HG03460 (cell line): ENCODE measurements at regions not wholly inside any gene's neighbourhood (a gene's known extent, or its start where the extent isn't known, plus 50 kb on each side); places are given as distances from the start of the nearest gene placed in this dataset.
"Not testable (repeated sequence)": the region's sequence is repeated elsewhere in the genome, so short reads cannot be mapped to it uniquely, and the experiment has no call there.

Experiments
- ATAC-seq: cut with Tn5 transposase; IDR thresholded peaks from one replicate; pipeline ENCODE4 v1.9.1; 2021; ENCODE audit not compliant: unreplicated experiment

DNA sequence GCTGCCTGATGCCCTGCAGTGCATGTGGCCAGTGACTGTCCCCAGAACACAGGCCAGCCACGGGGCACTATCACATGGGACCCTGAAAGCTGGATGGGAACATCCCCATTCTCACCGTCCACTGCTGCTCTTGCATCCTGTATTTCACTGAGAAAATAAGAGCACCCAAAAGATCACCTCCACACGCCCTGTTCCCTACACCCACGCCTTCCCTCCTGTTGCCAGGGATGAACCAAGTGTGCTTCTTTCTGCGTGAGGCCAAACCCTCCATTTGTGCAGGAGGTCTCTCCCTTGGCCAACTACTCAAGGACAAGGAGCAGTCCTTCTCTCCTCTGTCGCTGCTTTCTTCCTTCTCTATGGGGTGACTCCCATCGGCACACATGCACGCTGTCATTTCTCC lies 118.3 kb downstream of the LRRC37A3 start:
- not testable (repeated sequence) for ATAC-seq

DNA sequence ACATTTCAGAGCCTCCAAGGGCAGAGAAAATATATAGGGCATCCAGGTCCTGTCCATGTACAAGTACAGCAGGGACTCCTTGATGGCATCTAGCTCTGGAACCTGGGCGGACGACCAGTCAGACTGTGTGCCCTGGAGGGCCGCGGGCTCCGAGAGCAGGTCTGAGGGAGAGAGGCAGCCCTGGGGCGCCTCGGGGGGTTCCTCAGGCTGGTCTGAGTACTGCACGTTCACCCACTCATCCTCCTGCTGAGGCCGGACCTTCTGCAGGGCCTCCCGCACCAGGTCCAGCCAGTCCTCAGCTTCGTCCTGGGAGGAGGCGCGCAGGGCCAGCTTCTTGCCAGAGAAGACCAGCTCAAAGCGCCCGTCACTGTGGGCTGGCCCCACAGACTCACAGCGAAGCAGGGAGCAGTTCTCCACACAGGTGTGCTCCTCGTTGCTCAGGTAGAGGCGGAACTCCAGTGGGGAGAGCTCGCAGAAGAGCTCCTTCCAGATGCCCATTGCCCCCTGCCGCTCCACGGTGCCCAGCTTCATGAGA lies 118.8 kb downstream of the LRRC37A3 start:
- ATAC-seq, result not testable (repeated sequence)

GRCh38 chr17:64799543-64800188 lies 119.6 kb downstream of the LRRC37A3 start:
- ATAC-seq, result not testable (repeated sequence)

DNA sequence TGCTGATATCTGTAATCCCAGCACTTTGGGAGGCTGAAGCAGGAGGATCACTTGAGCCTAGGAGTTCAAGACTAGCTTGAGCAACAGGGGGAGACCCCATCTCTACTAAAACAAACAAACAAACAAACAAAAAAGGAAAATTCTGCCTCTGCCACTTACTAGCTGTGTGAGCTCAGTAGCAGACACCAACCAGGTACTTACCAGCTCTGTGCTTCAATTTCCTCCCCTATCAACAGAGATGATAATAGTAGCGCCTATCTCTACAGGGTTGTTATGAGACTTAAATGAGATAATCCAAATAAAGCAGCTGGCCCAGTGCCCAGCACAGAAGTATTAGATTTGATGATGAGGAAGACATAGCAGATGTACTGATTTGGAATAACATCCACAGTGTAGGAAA lies 120.3 kb downstream of the LRRC37A3 start:
- not testable (repeated sequence) for ATAC-seq

- peak; percentile 72 for ATAC-seq
Observed at GRCh38 chr17:64798489-64798790, 120.8 kb downstream of the LRRC37A3 start.

DNA sequence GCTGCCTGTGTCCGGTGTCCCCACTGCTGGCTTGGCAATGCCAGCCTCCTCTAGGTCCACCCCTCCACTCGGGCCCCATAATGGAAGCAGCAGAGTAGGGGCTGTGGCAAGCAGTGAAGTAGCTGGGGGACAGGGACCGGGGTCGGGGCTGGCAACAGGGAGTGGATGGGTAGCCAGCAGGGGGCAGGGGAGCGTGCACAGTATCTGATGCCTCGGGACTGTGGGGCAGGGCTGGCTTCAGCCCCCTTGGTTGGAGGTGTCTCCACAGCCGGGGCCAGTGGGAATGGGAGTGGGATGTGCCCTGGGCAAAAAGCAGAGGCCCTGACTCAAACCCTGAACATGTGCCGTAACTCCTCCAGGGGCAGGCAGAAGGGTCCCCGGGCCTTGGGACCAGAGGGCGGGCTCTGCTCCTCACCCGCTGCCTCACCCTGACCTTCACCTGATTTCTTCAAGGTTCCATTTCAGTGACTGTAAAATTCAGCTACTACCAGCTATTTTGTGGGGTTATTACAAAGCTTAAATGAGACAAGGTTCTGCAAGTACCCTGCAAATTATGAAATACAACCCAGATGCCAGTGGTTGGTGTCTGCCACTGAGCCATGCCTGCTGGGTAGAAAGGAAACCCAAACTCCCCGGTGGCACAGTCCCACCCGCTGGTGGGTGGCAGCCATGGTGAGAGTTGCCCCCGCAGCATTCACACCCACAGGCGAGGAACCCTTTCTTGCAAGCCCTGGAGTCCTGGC lies 121.4 kb downstream of the LRRC37A3 start:
- ATAC-seq, result not testable (repeated sequence)

GRCh38 chr17:64795342-64795741 lies 123.9 kb downstream of the LRRC37A3 start:
- ATAC-seq, result not testable (repeated sequence)

DNA sequence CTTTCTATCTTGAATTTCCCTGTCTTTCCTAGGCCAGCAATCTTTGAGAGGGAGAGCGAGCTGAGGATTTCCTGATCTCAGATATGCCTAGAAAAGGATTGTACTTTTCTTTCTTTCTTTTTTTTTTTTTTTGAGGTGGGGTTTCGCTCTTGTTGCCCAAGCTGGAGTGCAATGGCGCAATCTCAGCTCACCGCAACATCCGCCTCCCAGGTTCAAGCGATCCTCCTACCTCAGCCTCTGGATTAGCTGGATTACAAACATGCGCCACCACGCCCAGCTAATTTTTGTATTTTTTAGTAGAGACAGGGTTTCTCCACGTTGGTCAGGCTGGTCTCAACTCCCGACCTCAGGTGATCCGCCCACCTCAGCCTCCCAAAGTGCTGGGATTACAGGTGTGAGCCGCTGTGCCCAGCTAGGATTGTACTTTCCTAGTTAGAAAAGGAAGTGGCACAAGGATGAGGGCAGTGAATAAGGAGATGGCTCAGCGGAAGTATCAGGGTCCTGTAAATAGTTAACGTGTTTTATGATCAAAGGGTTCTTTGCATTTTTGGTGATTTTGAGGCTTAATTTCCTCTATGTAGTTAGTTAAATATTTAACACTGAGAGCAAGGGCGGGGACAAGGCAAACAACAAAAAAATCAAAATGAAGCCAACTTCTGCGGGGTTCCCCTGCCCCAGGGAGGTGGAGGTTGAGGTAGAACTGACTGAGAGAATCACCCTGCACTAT lies 124.6 kb downstream of the LRRC37A3 start:
- ATAC-seq, result not testable (repeated sequence)

DNA sequence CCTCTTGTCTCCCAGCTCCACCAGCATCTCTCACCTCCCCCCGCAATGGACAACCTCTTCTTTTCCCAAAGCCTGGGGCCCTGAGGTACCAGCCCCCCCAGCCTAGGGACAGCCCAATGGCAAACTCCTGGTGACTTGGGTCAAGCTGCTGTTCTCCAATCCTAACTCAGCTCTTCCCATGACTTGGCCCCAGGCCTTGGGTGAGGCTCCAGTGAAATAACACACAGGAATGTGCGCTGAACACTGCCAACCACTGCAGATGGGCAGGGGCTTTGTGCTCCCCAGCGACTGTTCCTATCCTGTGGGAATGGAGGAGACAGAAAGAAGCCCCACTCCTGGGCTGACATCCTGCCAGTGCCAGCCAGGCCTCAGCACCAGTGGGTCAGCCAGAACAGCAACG lies 125.2 kb downstream of the LRRC37A3 start:
- not testable (repeated sequence) for ATAC-seq

- peak; percentile 55 for ATAC-seq
Observed at GRCh38 chr17:64792793-64793575, 126.3 kb downstream of the LRRC37A3 start.

DNA sequence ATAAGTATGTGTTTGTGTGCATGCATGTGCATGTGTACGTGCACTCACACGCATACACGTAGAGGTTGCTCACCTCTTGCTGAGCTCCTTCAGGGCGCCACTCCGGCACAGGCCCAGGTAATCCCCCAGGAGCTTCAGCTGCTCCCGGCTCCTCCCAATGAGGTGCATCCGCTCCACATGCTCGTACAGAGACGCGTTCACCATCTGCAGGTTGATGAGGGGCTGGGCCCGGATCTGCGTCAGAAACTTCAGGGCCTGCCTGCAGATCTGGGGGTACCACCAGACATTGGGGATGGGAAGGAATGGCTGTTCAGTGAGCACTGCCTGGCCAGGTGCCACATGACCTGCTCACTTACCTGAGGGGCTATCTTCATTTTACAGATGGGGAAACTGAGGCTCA lies 127.0 kb downstream of the LRRC37A3 start:
- ATAC-seq, result not testable (repeated sequence)

- not testable (repeated sequence) for ATAC-seq
Observed at GRCh38 chr17:64791691-64792090, 127.6 kb downstream of the LRRC37A3 start.

- ATAC-seq, result not testable (repeated sequence)
Observed at GRCh38 chr17:64791226-64791625, 128.1 kb downstream of the LRRC37A3 start.

DNA sequence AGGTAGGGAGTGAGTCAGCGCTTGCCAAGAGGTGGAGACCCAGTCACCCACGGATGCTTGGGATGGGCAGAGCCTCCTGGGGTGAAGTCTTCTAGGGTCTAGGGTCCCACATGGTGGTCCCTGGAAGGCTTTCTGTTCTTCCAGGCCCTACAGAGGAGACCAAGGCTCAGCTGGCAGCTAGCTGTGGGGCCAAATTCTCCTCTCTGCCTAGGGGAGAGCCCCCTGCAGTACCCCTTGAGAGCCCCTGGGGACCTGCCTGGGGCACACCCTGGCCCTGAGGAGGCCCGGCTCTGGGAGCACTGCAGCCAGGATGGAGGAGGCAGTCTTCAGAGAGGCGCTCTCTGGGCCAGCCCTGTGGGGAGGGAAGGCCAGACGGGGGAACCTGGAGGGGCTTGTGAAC lies 128.6 kb upstream of the SMURF2 start:
- ATAC-seq, result not testable (repeated sequence)

GRCh38 chr17:64790193-64790592 lies 128.1 kb upstream of the SMURF2 start:
- not testable (repeated sequence) for ATAC-seq

DNA sequence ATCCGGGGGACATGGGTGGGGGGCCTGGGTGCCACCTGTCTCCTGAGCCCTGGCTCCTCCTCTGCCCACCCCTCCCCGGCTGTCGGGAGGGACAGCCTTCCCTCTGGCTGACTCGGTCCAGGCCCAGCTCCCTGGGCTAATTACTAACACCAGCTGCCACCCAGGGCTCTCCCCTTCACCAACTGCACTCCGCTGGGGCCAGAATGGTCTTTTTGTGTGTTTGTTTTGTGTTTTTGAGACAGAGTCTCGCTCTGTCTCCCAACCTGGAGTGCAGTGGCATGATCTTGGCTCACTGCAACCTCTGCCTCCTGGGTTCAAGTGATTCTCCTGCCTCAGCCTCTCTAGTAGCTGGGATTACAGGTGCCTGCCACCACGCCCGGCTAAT lies 126.9 kb upstream of the SMURF2 start:
- not testable (repeated sequence) for ATAC-seq

DNA sequence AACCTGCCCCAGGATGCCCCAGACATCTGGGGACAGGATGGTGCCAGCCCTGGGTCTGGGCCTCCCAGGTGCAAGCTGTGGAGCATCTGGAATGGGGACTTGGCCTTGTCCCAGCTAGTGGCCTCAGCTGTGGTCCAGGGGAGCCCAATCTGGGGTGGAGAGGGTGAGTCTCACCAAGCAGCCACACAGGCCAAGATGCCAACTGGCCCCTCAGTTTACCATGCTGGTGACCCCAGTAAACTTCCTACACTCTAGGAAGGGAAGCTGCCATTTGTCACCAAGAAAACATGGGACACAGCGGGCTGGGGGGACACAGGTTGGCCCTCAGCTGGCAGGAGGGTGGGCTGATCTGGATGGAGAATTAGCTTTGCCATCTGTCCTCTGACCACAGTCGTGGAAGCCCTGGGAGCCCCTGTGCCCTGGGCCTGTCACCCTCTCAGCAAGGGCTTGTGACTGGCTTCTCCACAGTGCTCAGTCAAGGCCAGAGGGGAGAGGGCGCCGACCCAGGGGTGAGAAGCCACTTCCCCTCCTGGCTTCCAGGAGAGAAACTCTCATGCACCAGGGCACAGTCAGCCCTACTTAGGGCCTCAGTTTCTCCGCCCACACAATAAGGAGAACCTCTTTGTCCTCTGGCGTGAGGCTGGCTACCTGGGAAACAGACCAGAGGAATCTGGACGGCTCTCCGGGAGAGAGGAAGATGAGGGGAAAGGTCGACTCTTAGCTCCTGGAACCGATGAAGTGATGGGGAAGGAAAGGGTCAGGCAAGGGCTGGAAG lies 126.4 kb upstream of the SMURF2 start:
- no peak for ATAC-seq

GRCh38 chr17:64787921-64788271 lies 125.8 kb upstream of the SMURF2 start:
- no peak for ATAC-seq

GRCh38 chr17:64787255-64787920 lies 125.3 kb upstream of the SMURF2 start:
- no peak for ATAC-seq

DNA sequence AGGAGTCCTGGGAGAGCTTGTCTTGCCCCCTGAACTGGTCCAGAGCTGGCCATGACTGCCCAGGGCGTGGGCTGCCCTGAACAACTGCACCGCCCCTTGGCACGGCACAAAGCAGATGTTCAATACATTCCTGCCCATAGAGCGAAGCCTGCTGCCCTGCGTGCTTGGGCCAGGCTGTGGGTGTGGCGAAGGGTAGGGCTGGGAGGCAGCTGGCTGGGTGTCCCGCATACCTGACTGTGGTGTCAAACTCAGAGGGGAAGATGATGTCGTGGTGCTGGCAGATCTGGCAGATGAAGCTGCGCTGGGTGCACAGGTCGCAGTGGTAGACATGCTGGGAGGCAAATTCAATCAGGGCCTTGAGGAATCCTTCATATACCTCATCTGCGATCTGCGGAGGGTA lies 124.2 kb upstream of the SMURF2 start:
- no peak for ATAC-seq
